CD8-positive, alpha-beta memory T cell (primary cell): ENCODE measurements at regions not wholly inside any gene's neighbourhood (a gene's known extent, or its start where the extent isn't known, plus 50 kb on each side); places are given as distances from the start of the nearest gene placed in this dataset.

Source experiments
- CTCF ChIA-PET: fragments of 350-600 bp; sonication (Branson Sonifier 250); formaldehyde crosslinking; loops from one replicate; lab custom pipeline; 2021; ENCODE audit warnings: antibody characterized with exemption; lab: Charles Lee
- POLR2A ChIA-PET: fragments of 350-600 bp; sonication (Branson Sonifier 250); formaldehyde crosslinking; loops from one replicate; lab custom pipeline; 2021; ENCODE audit warnings: antibody characterized with exemption; lab: Charles Lee
- DNase-seq, 5 donors: peaks; one replicate each; pipeline versions ENCODE4 v3.0.0 to v3.0.0-alpha.2; 2020 to 2022; ENCODE audit warnings: mixed read lengths in 1 of 5
- H3K27ac ChIP-seq: one replicate; pipeline ENCODE4 v1.7.0; 2013; ENCODE audit warnings: low read depth, mild to moderate bottlenecking, low read length, moderate library complexity
- H3K27me3 ChIP-seq: 2 replicates; pipeline ENCODE4 v1.7.0; 2013; ENCODE audit warnings: low read length, mild to moderate bottlenecking; ENCODE audit not compliant: insufficient read depth, poor library complexity, severe bottlenecking
- H3K36me3 ChIP-seq: 2 replicates; pipeline ENCODE4 v1.7.0; 2013; ENCODE audit warnings: mild to moderate bottlenecking, low read length, moderate library complexity; ENCODE audit not compliant: insufficient read depth
- H3K4me1 ChIP-seq: 2 replicates; pipeline ENCODE4 v1.7.0; 2013; ENCODE audit warnings: mild to moderate bottlenecking, low read length, moderate library complexity; ENCODE audit not compliant: insufficient read depth
- H3K4me3 ChIP-seq: 2 replicates; pipeline ENCODE4 v1.7.0; 2013; ENCODE audit warnings: mild to moderate bottlenecking, low read length
- H3K9me3 ChIP-seq: 2 replicates; pipeline ENCODE4 v1.7.0; 2013; ENCODE audit warnings: mild to moderate bottlenecking, low read length
- H3K27ac Mint-ChIP-seq, 8 donors: one replicate each; pipeline ENCODE4 v1.8.0; 2020 to 2021; ENCODE audit warnings: mixed read lengths in 8 of 8, mild to moderate bottlenecking in 6 of 8, inconsistent platforms in 3 of 8, moderate library complexity in 3 of 8
- H3K27me3 Mint-ChIP-seq, 2 donors: one replicate each; pipeline ENCODE4 v1.8.0; 2020 to 2021; ENCODE audit warnings: mixed read lengths in 2 of 2, mild to moderate bottlenecking in 1 of 2, moderate library complexity in 1 of 2
- H3K36me3 Mint-ChIP-seq, 3 donors: one replicate each; pipeline ENCODE4 v1.8.0; 2020 to 2021; ENCODE audit warnings: mixed read lengths in 3 of 3, inconsistent platforms in 1 of 3, mild to moderate bottlenecking in 1 of 3
- H3K4me1 Mint-ChIP-seq, 3 donors: one replicate each; pipeline ENCODE4 v1.8.0; 2020 to 2021; ENCODE audit warnings: mixed read lengths in 3 of 3, inconsistent platforms in 1 of 3, mild to moderate bottlenecking in 1 of 3
- H3K4me3 Mint-ChIP-seq, 7 donors: one replicate each; pipeline ENCODE4 v1.8.0; 2020 to 2021; ENCODE audit warnings: mixed read lengths in 7 of 7, mild to moderate bottlenecking in 6 of 7, moderate library complexity in 4 of 7, inconsistent platforms in 2 of 7
- H3K9me3 Mint-ChIP-seq, 5 donors: one replicate each; pipeline ENCODE4 v1.8.0; 2020 to 2022; ENCODE audit warnings: mixed read lengths in 5 of 5, mild to moderate bottlenecking in 3 of 5, moderate library complexity in 2 of 5, inconsistent platforms in 1 of 5

GRCh38 chrX:38880296-38880854 is 79.1 kb downstream of the MID1IP1 start:
- H3K27ac Mint-ChIP-seq, result no peak overlapping the region
- peaks cover 0 to 2% of the 10 kb centered on the region in 2 donors for H3K27me3 Mint-ChIP-seq
- Histone ChIP-seq H3K4me3 (no peak overlapping the region), H3K36me3 (no peaks in the 10 kb centered on the region), H3K27ac (no peak overlapping the region), H3K27me3 (no peaks in the 10 kb centered on the region), H3K9me3 (no peaks in the 10 kb centered on the region), H3K4me1 (peaks cover 13% of the 10 kb centered on the region)
- POLR2A ChIA-PET, result no interaction called here
- H3K9me3 Mint-ChIP-seq, result peaks cover 0 to 4% (median 0%) of the 10 kb centered on the region in 5 donors
- no peak overlapping the region for H3K4me3 Mint-ChIP-seq
- no peak for DNase-seq
- CTCF ChIA-PET, result no interaction called here
- H3K36me3 Mint-ChIP-seq, result peaks cover 0 to 4% (median 0%) of the 10 kb centered on the region in 3 donors
- peaks cover 8 to 15% (median 14%) of the 10 kb centered on the region in 3 donors for H3K4me1 Mint-ChIP-seq

- H3K4me1 Mint-ChIP-seq, result peaks cover 8 to 15% (median 14%) of the 10 kb centered on the region in 3 donors
- peaks cover 13% of the 10 kb centered on the region for H3K4me1 ChIP-seq
- DNase-seq, result no peak
- ChIA-PET CTCF (no interaction called here), POLR2A (no interaction called here)
- H3K36me3 Mint-ChIP-seq, result peaks cover 0 to 4% (median 0%) of the 10 kb centered on the region in 3 donors
- H3K4me3 ChIP-seq, result no peak overlapping the region
- no peaks in the 10 kb centered on the region for H3K9me3 ChIP-seq
- H3K9me3 Mint-ChIP-seq, result peaks cover 0 to 4% (median 0%) of the 10 kb centered on the region in 5 donors
- H3K4me3 Mint-ChIP-seq, result no peak overlapping the region
- H3K36me3 ChIP-seq, result no peaks in the 10 kb centered on the region
- peaks cover 0 to 2% of the 10 kb centered on the region in 2 donors for H3K27me3 Mint-ChIP-seq
- no peak overlapping the region for H3K27ac ChIP-seq
- H3K27me3 ChIP-seq, result no peaks in the 10 kb centered on the region
- no peak overlapping the region for H3K27ac Mint-ChIP-seq
Observed at GRCh38 chrX:38881066-38881465, 79.8 kb downstream of the MID1IP1 start.

GRCh38 chrX:38881727-38882126 is 80.5 kb downstream of the MID1IP1 start:
- peaks cover 13% of the 10 kb centered on the region for H3K4me1 ChIP-seq
- ChIA-PET CTCF (no interaction called here), POLR2A (no interaction called here)
- Mint-ChIP-seq H3K27me3 (no peaks in the 10 kb centered on the region), H3K4me1 (peaks cover 8 to 15% (median 14%) of the 10 kb centered on the region in 3 donors), H3K4me3 (no peak overlapping the region), H3K36me3 (peaks cover 0 to 4% (median 0%) of the 10 kb centered on the region in 3 donors), H3K9me3 (peaks cover 0 to 2% (median 0%) of the 10 kb centered on the region in 5 donors), H3K27ac (no peak overlapping the region)
- H3K4me3 ChIP-seq, result no peak overlapping the region
- H3K9me3 ChIP-seq, result no peaks in the 10 kb centered on the region
- no peaks in the 10 kb centered on the region for H3K27me3 ChIP-seq
- no peak overlapping the region for H3K27ac ChIP-seq
- no peak for DNase-seq
- H3K36me3 ChIP-seq, result no peaks in the 10 kb centered on the region

- no peaks in the 10 kb centered on the region for H3K9me3 Mint-ChIP-seq
- H3K4me3 ChIP-seq, result no peak overlapping the region
- no peak for DNase-seq
- peaks cover 0 to 4% (median 0%) of the 10 kb centered on the region in 3 donors for H3K36me3 Mint-ChIP-seq
- peaks cover 13% of the 10 kb centered on the region for H3K4me1 ChIP-seq
- H3K9me3 ChIP-seq, result no peaks in the 10 kb centered on the region
- POLR2A ChIA-PET, result no interaction called here
- no peaks in the 10 kb centered on the region for H3K27me3 Mint-ChIP-seq
- no peak overlapping the region for H3K27ac ChIP-seq
- no peaks in the 10 kb centered on the region for H3K27me3 ChIP-seq
- no peak overlapping the region for H3K4me3 Mint-ChIP-seq
- CTCF ChIA-PET, result no interaction called here
- no peak overlapping the region for H3K27ac Mint-ChIP-seq
- H3K4me1 Mint-ChIP-seq, result peaks cover 8 to 15% (median 14%) of the 10 kb centered on the region in 3 donors
- H3K36me3 ChIP-seq, result no peaks in the 10 kb centered on the region
Observed at GRCh38 chrX:38882894-38883626, 81.8 kb downstream of the MID1IP1 start.

GRCh38 chrX:38886112-38886511 is 84.9 kb downstream of the MID1IP1 start:
- Mint-ChIP-seq H3K9me3 (no peaks in the 10 kb centered on the region), H3K4me3 (no peak overlapping the region), H3K4me1 (no peaks in the 10 kb centered on the region), H3K27me3 (peaks cover 0 to 2% of the 10 kb centered on the region in 2 donors), H3K36me3 (peaks cover 0 to 4% (median 0%) of the 10 kb centered on the region in 3 donors), H3K27ac (no peak overlapping the region)
- DNase-seq, result no peak
- Histone ChIP-seq H3K4me1 (no peaks in the 10 kb centered on the region), H3K36me3 (no peaks in the 10 kb centered on the region), H3K4me3 (no peak overlapping the region), H3K9me3 (no peaks in the 10 kb centered on the region), H3K27me3 (no peaks in the 10 kb centered on the region), H3K27ac (no peak overlapping the region)
- CTCF ChIA-PET, result no interaction called here
- POLR2A ChIA-PET, result no interaction called here

- Histone ChIP-seq H3K4me3 (no peak overlapping the region), H3K36me3 (no peaks in the 10 kb centered on the region), H3K4me1 (peaks cover 7% of the 10 kb centered on the region), H3K27ac (no peak overlapping the region), H3K9me3 (no peaks in the 10 kb centered on the region), H3K27me3 (no peaks in the 10 kb centered on the region)
- Mint-ChIP-seq H3K4me3 (no peak overlapping the region), H3K9me3 (no peaks in the 10 kb centered on the region), H3K36me3 (peaks cover 0 to 4% (median 0%) of the 10 kb centered on the region in 3 donors), H3K4me1 (peaks cover 4 to 8% (median 5%) of the 10 kb centered on the region in 3 donors), H3K27me3 (peaks cover 0 to 2% of the 10 kb centered on the region in 2 donors), H3K27ac (no peak overlapping the region)
- no peak for DNase-seq
- ChIA-PET CTCF (no interaction called here), POLR2A (no interaction called here)
Observed at GRCh38 chrX:38887222-38887621, 86.0 kb downstream of the MID1IP1 start.

- Mint-ChIP-seq H3K27ac (no peak overlapping the region), H3K4me3 (no peak overlapping the region), H3K4me1 (peaks cover 4 to 8% (median 5%) of the 10 kb centered on the region in 3 donors), H3K27me3 (peaks cover 0 to 2% of the 10 kb centered on the region in 2 donors), H3K9me3 (no peaks in the 10 kb centered on the region), H3K36me3 (peaks cover 0 to 1% (median 0%) of the 10 kb centered on the region in 3 donors)
- Histone ChIP-seq H3K27ac (no peak overlapping the region), H3K4me1 (peaks cover 7% of the 10 kb centered on the region), H3K36me3 (no peaks in the 10 kb centered on the region), H3K9me3 (no peaks in the 10 kb centered on the region), H3K27me3 (no peaks in the 10 kb centered on the region), H3K4me3 (no peak overlapping the region)
- no peak for DNase-seq
- POLR2A ChIA-PET, result no interaction called here
- CTCF ChIA-PET, result no interaction called here
Observed at GRCh38 chrX:38890326-38890725, 89.1 kb downstream of the MID1IP1 start.

- H3K27me3 Mint-ChIP-seq, result peaks cover 0 to 2% of the 10 kb centered on the region in 2 donors
Observed at GRCh38 chrX:38890963-38891362, 89.7 kb downstream of the MID1IP1 start.

More at GRCh38 chrX:38890963-38891362, 89.7 kb downstream of the MID1IP1 start:
- peaks cover 0 to 1% (median 0%) of the 10 kb centered on the region in 3 donors for H3K36me3 Mint-ChIP-seq
- ChIA-PET CTCF (no interaction called here), POLR2A (no interaction called here)
- Histone ChIP-seq H3K27me3 (no peaks in the 10 kb centered on the region), H3K27ac (no peak overlapping the region), H3K4me3 (no peak overlapping the region), H3K9me3 (no peaks in the 10 kb centered on the region), H3K36me3 (no peaks in the 10 kb centered on the region), H3K4me1 (peaks cover 7% of the 10 kb centered on the region)
- H3K9me3 Mint-ChIP-seq, result no peaks in the 10 kb centered on the region
- no peak overlapping the region for H3K27ac Mint-ChIP-seq
- H3K4me1 Mint-ChIP-seq, result peaks cover 4 to 8% (median 5%) of the 10 kb centered on the region in 3 donors
- H3K4me3 Mint-ChIP-seq, result no peak overlapping the region
- no peak for DNase-seq
